ENCODE measurements at regions not wholly inside any gene's neighbourhood (a gene's known extent, or its start where the extent isn't known, plus 50 kb on each side); places are given as distances from the start of the nearest gene placed in this dataset.

- DNase-seq, result no peak
These were observed 108.2 kb upstream of the CWC22 start for GRCh38 chr2:180115269-180115668.

- no peak for DNase-seq
These were observed 104.8 kb upstream of the CWC22 start for GRCh38 chr2:180111901-180112300.

- no peak for DNase-seq
These were observed 103.4 kb upstream of the CWC22 start for GRCh38 chr2:180110469-180110868.

GRCh38 chr2:180101846-180102245 lies 94.7 kb upstream of the CWC22 start:
- no peak for DNase-seq

- no peak for DNase-seq
These were observed 92.2 kb upstream of the CWC22 start for GRCh38 chr2:180099308-180099707.

- no peak for DNase-seq
These were observed 78.0 kb upstream of the CWC22 start for GRCh38 chr2:180085144-180085543.

GRCh38 chr2:180077295-180077906 lies 70.3 kb upstream of the CWC22 start:
- DNase-seq, result no peak

- no peak for DNase-seq
These were observed 68.8 kb upstream of the CWC22 start for GRCh38 chr2:180075870-180076269.

GRCh38 chr2:180071797-180072196 lies 64.7 kb upstream of the CWC22 start:
- DNase-seq, result no peak

GRCh38 chr2:180063494-180064092 lies 56.5 kb upstream of the CWC22 start:
- no peak for DNase-seq

- no peak for DNase-seq
These were observed 55.1 kb upstream of the CWC22 start for GRCh38 chr2:180062178-180062577.

- DNase-seq, result no peak
These were observed 54.4 kb upstream of the CWC22 start for GRCh38 chr2:180061546-180061945.

GRCh38 chr2:180061085-180061484 lies 54.0 kb upstream of the CWC22 start:
- no peak for DNase-seq

- no peak for DNase-seq
These were observed 51.9 kb upstream of the CWC22 start for GRCh38 chr2:180058993-180059392.

GRCh38 chr2:180057706-180058412 lies 50.8 kb upstream of the CWC22 start:
- DNase-seq, result no peak
